A549 (cell line): ENCODE measurements at regions not wholly inside any gene's neighbourhood (a gene's known extent, or its start where the extent isn't known, plus 50 kb on each side); places are given as distances from the start of the nearest gene placed in this dataset.

Experiments
- EP300 ChIP-seq, 2 experiments: fragments of >200 bp; sonication (Bioruptor Twin); formaldehyde crosslinking; IDR thresholded peaks; 2 replicates in 1 of 2; 3 replicates in 1 of 2; pipeline ENCODE4 v1.6.1; 2016 to 2017
- RCOR1 ChIP-seq: fragments of 150-350 bp; IDR thresholded peaks from 2 replicates; pipeline ENCODE4 v1.6.1; 2014; ENCODE audit warnings: antibody characterized with exemption, low read length, low read depth
- TF ChIP-seq, protein P1 (sequence below): fragments of 250-450 bp; sonication (Bioruptor Pico); IDR thresholded peaks from 2 replicates; pipeline ENCODE4 v1.5.0; 2021; ENCODE audit warnings: mild to moderate bottlenecking, moderate library complexity, borderline replicate concordance
- TF ChIP-seq, protein P2 (sequence below): fragments of >200 bp; sonication (Bioruptor Twin); formaldehyde crosslinking; IDR thresholded peaks from 3 replicates; pipeline ENCODE4 v1.5.1; 2016
- TF ChIP-seq, protein P3 (sequence below): fragments of 200-600 bp; sonication (generic); IDR thresholded peaks from 2 replicates; pipeline ENCODE4 v1.6.1; 2016; ENCODE audit warnings: antibody characterized with exemption, mild to moderate bottlenecking, moderate library complexity

DNA sequence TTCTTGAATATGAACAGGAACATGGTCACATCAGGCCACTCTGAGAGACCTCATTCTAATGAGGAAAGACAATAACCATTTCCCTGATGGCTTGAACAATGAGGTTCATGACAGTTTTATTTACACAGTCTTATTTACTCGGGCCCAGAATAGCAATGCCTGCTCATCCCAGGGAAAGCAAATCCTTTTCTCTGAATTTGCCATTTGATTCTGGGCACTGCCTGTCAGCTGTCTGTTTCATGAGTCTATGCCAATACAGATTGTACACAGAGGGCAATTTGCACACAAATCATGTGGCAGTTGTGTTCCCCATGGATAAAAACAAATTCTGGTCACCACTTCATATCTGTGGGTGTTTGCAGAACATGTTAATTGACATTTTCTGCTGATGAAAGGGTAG, 492.5 kb downstream of the ACTL7B start:
- TF ChIP-seq, protein P1, sequence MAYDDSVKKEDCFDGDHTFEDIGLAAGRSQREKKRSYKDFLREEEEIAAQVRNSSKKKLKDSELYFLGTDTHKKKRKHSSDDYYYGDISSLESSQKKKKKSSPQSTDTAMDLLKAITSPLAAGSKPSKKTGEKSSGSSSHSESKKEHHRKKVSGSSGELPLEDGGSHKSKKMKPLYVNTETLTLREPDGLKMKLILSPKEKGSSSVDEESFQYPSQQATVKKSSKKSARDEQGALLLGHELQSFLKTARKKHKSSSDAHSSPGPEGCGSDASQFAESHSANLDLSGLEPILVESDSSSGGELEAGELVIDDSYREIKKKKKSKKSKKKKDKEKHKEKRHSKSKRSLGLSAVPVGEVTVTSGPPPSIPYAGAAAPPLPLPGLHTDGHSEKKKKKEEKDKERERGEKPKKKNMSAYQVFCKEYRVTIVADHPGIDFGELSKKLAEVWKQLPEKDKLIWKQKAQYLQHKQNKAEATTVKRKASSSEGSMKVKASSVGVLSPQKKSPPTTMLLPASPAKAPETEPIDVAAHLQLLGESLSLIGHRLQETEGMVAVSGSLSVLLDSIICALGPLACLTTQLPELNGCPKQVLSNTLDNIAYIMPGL (CRISPR knock-in tag), result no peak
- TF ChIP-seq, protein P2, sequence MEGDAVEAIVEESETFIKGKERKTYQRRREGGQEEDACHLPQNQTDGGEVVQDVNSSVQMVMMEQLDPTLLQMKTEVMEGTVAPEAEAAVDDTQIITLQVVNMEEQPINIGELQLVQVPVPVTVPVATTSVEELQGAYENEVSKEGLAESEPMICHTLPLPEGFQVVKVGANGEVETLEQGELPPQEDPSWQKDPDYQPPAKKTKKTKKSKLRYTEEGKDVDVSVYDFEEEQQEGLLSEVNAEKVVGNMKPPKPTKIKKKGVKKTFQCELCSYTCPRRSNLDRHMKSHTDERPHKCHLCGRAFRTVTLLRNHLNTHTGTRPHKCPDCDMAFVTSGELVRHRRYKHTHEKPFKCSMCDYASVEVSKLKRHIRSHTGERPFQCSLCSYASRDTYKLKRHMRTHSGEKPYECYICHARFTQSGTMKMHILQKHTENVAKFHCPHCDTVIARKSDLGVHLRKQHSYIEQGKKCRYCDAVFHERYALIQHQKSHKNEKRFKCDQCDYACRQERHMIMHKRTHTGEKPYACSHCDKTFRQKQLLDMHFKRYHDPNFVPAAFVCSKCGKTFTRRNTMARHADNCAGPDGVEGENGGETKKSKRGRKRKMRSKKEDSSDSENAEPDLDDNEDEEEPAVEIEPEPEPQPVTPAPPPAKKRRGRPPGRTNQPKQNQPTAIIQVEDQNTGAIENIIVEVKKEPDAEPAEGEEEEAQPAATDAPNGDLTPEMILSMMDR, result no peak
- no peak for TF ChIP-seq RCOR1
- TF ChIP-seq, protein P3, sequence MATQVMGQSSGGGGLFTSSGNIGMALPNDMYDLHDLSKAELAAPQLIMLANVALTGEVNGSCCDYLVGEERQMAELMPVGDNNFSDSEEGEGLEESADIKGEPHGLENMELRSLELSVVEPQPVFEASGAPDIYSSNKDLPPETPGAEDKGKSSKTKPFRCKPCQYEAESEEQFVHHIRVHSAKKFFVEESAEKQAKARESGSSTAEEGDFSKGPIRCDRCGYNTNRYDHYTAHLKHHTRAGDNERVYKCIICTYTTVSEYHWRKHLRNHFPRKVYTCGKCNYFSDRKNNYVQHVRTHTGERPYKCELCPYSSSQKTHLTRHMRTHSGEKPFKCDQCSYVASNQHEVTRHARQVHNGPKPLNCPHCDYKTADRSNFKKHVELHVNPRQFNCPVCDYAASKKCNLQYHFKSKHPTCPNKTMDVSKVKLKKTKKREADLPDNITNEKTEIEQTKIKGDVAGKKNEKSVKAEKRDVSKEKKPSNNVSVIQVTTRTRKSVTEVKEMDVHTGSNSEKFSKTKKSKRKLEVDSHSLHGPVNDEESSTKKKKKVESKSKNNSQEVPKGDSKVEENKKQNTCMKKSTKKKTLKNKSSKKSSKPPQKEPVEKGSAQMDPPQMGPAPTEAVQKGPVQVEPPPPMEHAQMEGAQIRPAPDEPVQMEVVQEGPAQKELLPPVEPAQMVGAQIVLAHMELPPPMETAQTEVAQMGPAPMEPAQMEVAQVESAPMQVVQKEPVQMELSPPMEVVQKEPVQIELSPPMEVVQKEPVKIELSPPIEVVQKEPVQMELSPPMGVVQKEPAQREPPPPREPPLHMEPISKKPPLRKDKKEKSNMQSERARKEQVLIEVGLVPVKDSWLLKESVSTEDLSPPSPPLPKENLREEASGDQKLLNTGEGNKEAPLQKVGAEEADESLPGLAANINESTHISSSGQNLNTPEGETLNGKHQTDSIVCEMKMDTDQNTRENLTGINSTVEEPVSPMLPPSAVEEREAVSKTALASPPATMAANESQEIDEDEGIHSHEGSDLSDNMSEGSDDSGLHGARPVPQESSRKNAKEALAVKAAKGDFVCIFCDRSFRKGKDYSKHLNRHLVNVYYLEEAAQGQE, result no peak
- no peak for TF ChIP-seq EP300 (IDR thresholded peaks at IDR 0.05)
